ENCODE measurements at regions not wholly inside any gene's neighbourhood (a gene's known extent, or its start where the extent isn't known, plus 50 kb on each side); places are given as distances from the start of the nearest gene placed in this dataset.

- Histone ChIP-seq H3K27ac (ENCODE audit: low read depth, low read length, poor library complexity, severe bottlenecking) (no peak overlapping the region), H3K36me3 (ENCODE audit: insufficient read depth, low read length) (no peaks in the 10 kb centered on the region), H3K9me2 (ENCODE audit: insufficient read depth, low read length) (no peaks in the 10 kb centered on the region), H4K20me1 (ENCODE audit: insufficient read depth, low read length) (no peaks in the 10 kb centered on the region), H3K4me2 (ENCODE audit: low read length) (no peak overlapping the region), H3K4me1 (ENCODE audit: insufficient read depth, low read length, poor library complexity, severe bottlenecking) (no peaks in the 10 kb centered on the region), H3K79me2 (ENCODE audit: insufficient read depth, low read depth, low read length) (no peaks in the 10 kb centered on the region), H3K4me3 (ENCODE audit: low read depth, low read length, poor library complexity, severe bottlenecking) (no peak overlapping the region), H3K9me3 (ENCODE audit: low read length) (no peaks in the 10 kb centered on the region), H2AFZ (ENCODE audit: low read length) (no peak overlapping the region)
- CTCF ChIA-PET (ENCODE audit: unreplicated experiment) = no interaction called here
- BruUV-seq (replicated peaks) = no TSS peak
- intact Hi-C loops (cut with micrococcal nuclease; ENCODE audit: unreplicated experiment) = no loop called here
- POLR2A ChIA-PET = no interaction called here
- TF ChIP-seq CTCF (conservative IDR thresholded peaks at IDR 0.05; ENCODE audit: low read length) (no peak), EZH2phosphoT487 (IDR thresholded peaks at IDR 0.05; ENCODE audit: borderline replicate concordance, low read depth, low read length) (no peak)
- DNase-seq (ENCODE audit: low spot score) = no peak
These were observed 1088.5 kb upstream of the CDH6 start for GRCh38 chr5:30104872-30105596.

GRCh38 chr5:30103452-30104202, 1089.9 kb upstream of the CDH6 start:
- H3K9me3 ChIP-seq (ENCODE audit: low read length) = no peaks in the 10 kb centered on the region
- no peak for DNase-seq (ENCODE audit: low spot score)
- H4K20me1 ChIP-seq (ENCODE audit: insufficient read depth, low read length) = no peaks in the 10 kb centered on the region
- BruUV-seq (replicated peaks) = no TSS peak
- H3K4me2 ChIP-seq (ENCODE audit: low read length) = no peak overlapping the region
- POLR2A ChIA-PET = interaction anchor here (0.7 to 1.0 kb wide), 3 partner anchors 15 to 53 kb away, joined by 4 read pairs; no protein-coding TSS in a partner anchor
- no peak overlapping the region for H3K4me3 ChIP-seq (ENCODE audit: low read depth, low read length, poor library complexity, severe bottlenecking)
- no peaks in the 10 kb centered on the region for H3K4me1 ChIP-seq (ENCODE audit: insufficient read depth, low read length, poor library complexity, severe bottlenecking)
- CTCF ChIA-PET (ENCODE audit: unreplicated experiment) = no interaction called here
- TF ChIP-seq EZH2phosphoT487 (IDR thresholded peaks at IDR 0.05; ENCODE audit: borderline replicate concordance, low read depth, low read length) (no peak), CTCF (conservative IDR thresholded peaks at IDR 0.05; ENCODE audit: low read length) (no peak)
- H3K9me2 ChIP-seq (ENCODE audit: insufficient read depth, low read length) = no peaks in the 10 kb centered on the region
- H3K27ac ChIP-seq (ENCODE audit: low read depth, low read length, poor library complexity, severe bottlenecking) = no peak overlapping the region
- intact Hi-C loops (cut with micrococcal nuclease; ENCODE audit: unreplicated experiment) = no loop called here
- H3K36me3 ChIP-seq (ENCODE audit: insufficient read depth, low read length) = no peaks in the 10 kb centered on the region
- no peaks in the 10 kb centered on the region for H3K79me2 ChIP-seq (ENCODE audit: insufficient read depth, low read depth, low read length)
- no peak overlapping the region for H2AFZ ChIP-seq (ENCODE audit: low read length)

- TF ChIP-seq EZH2phosphoT487 (IDR thresholded peaks at IDR 0.05; ENCODE audit: borderline replicate concordance, low read depth, low read length) (no peak), CTCF (conservative IDR thresholded peaks at IDR 0.05; ENCODE audit: low read length) (no peak)
- Histone ChIP-seq H3K9me2 (ENCODE audit: insufficient read depth, low read length) (no peaks in the 10 kb centered on the region), H3K4me2 (ENCODE audit: low read length) (no peak overlapping the region), H4K20me1 (ENCODE audit: insufficient read depth, low read length) (no peaks in the 10 kb centered on the region), H3K79me2 (ENCODE audit: insufficient read depth, low read depth, low read length) (no peaks in the 10 kb centered on the region), H3K36me3 (ENCODE audit: insufficient read depth, low read length) (no peaks in the 10 kb centered on the region), H3K9me3 (ENCODE audit: low read length) (no peaks in the 10 kb centered on the region), H2AFZ (ENCODE audit: low read length) (no peak overlapping the region), H3K4me3 (ENCODE audit: low read depth, low read length, poor library complexity, severe bottlenecking) (no peak overlapping the region), H3K27ac (ENCODE audit: low read depth, low read length, poor library complexity, severe bottlenecking) (no peak overlapping the region), H3K4me1 (ENCODE audit: insufficient read depth, low read length, poor library complexity, severe bottlenecking) (no peaks in the 10 kb centered on the region)
- ChIA-PET CTCF (ENCODE audit: unreplicated experiment) (no interaction called here), POLR2A (interaction anchor here (0.7 kb wide), 1 partner anchor 15 kb away, joined by 4 read pairs; no protein-coding TSS in a partner anchor)
- intact Hi-C loops (cut with micrococcal nuclease; ENCODE audit: unreplicated experiment) = no loop called here
- DNase-seq (ENCODE audit: low spot score) = no peak
- no TSS peak for BruUV-seq (replicated peaks)
These were observed 1090.4 kb upstream of the CDH6 start for GRCh38 chr5:30103052-30103451.

Data from OCI-LY7 (cell line).